HPDE6-E6E7 (cell line): ENCODE measurements at regions not wholly inside any gene's neighbourhood (a gene's known extent, or its start where the extent isn't known, plus 50 kb on each side); places are given as distances from the start of the nearest gene placed in this dataset.

Source experiments
- DNase-seq: peaks from one replicate; pipeline ENCODE4 v3.0.0; 2011; ENCODE audit warnings: missing footprints; ENCODE audit errors: extremely low spot score

DNA sequence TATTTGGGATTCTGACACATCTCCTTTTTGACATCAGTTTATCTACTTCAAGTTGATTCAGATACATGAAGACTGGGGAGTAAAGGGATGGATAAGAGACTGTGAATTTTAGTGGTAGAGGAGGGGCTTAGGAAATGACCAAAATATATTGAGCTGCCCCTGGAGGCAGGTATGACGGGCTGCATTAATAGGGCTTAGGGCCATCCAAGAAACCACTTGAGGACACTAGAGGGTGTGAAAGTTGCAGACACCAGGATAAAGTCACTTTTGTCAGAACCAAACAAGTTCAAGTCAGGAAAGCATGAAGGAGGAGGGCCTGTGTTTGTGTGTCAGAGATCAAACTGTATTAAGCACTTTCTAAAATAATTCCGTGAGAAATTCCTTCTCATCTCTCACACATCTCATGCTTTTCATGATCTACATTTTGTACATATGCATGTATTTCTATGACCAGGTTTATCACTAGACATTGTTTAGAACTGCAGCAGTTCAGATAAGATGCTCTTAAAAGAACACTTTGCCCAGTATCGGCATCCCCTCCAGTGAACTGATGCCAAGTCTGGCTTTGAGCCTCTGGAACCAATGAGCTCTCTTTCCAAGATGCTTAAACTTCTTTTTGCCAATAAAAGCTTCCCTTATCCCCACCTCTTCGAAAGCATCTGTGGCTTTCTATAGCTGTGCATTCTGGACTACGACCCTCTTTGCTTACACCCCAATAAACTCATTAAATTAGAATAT, 136.9 kb downstream of the SLC38A1 start:
- DNase-seq: no peak

DNA sequence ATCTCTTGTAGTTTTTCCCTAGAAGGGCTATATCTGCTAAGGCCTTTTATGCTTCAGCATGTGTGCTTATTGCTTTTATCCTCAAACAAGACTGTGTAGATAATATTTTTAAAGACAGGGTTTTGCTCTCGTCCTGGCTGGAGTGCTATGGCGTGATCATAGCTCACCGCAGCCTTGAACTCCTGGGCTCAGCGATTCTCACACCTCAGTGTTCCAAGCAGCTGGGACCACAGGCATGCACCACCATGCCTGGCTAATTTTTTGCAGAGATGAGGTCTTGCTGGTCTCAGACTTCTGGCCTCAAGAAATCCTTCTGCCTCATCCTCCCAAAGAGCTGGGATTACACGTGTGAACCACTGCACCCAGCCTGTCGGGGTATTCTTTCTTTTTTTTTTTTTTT, 137.3 kb upstream of the SCAF11 start:
- DNase-seq: no peak

DNA sequence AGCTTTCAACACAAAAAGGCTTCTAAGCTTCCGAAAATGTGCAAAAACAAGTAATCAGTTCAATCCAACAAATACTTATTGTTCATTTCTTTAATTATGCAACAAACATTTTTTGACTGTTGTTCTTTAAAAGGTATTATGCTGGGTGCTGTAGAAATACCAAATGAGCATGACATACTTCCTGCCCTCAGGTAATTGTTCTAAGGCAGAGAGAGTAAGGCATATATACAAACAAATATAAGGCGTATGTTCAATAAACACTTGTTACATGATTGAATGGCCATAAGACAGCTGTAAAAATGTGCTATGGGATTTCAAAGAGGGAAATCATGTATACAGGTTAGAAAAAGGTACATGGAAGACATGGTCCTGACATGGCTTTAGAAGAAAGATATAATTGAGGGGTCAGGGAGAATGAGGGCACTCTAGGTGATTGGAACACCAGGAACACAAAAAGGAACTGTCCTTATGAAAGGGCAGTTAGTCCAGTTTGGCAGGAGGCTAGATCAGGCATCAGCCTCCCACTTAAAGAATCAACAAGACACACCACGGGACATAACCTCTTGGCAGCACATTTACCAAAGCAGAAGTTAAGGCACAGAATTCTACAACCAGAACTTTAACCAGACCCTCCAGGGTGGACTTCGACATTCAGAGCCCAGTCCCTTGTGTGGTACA, 135.8 kb upstream of the SCAF11 start:
- no peak for DNase-seq

DNA sequence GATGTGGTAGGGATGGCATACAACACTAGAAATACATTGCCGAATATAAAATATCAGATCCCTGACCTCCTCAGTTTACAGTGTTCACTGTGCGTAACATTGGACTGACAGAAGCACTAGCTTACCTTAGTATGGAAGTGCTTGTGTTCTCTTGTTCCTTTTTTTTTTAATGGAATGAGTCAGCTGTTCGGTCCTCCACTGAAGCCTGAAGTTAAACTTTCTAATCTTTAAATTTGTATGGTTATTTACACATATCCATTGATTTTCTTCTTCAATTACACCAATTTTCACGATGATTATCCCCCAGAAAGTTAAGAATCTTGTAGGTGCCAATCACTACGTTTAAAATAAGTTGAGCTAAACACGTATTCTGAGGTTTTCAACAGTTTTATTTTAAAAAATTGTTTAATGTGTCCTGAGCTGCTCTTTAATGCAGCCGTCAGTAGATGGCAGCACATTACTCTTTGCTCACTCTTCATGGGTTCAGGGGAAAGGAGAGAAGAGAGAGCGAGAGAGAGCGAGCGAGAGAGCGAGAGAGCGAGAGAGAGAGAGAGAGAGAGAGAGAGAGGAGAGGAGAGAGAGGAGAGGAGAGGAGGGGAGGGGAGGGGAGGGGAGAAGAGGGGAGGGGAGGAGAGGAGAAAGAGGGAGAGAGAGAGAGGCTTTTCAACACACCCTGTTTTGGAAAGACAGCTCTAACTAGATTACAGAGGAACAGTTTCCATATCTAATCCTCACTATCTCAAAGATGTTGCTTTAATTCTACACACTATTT, 134.7 kb upstream of the SCAF11 start:
- DNase-seq: peak; percentile 44

DNA sequence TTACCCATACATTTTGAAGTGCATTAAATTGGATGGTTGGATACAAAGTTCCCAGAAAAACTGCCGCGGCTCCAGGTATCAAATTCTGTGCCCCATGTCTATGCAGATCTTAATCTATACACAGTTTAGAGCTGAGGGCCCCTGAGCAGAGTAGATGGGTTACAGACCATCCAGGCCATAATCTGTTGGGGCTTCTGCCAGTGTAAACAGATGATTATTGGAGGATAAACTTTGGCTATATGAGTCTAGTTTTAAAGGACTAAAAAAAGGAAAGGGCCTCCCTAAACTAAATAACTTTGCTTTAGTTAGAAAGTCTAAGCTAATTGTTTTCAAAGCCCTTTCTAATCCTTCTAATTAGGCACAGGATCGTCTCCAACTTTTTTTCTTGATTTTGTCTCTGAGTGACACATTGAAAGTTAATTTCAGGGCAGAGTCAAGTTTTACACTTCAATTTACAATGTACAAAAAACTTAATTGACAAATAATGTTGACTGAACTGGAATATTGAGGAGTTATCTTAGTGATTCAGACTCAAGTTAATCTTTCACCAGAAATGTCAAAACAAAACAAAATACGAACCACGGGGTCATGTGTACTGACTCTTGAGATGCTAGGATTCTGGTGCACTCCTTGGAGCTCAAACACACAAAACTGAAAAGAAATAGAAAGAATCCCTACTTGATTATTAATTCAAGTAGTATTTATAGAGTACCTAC, 133.9 kb upstream of the SCAF11 start:
- no peak for DNase-seq

DNA sequence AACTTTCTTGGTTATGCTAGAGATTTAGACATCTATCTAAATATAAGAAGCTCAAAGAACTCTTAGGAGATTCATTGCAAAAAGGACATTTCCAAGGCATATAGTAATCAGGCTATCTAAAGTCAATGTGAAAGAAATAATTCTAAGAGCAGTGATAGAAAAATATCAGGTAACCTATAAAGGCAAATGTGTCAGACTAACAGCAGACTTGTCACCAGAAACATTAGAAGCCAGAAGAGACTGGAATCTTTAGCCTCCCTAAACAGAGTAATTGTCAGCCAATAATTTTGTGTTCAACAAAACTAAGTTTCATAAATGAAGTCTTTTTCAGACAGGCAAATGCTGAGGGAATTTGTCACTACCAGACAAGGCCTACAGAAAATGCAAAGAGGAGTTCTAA, 122.0 kb upstream of the SCAF11 start:
- DNase-seq: no peak

DNA sequence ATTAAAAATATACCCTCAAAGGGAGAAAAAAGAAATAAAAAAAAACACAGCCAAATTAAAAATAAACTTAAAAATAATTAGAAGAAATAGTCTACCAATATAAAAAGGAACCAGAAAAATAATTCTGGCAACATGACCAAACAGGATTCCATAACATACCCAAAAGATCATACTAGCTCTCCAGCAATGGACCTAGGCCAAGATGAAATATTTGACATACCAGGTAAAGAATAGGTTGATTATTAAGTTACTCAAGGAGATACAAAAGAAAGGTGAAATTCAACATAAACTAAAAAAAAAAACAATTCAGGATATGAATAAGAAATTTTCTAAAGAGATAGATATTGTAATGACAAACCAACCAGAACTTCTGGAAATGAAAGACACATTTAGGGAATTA, 121.3 kb upstream of the SCAF11 start:
- DNase-seq: no peak

DNA sequence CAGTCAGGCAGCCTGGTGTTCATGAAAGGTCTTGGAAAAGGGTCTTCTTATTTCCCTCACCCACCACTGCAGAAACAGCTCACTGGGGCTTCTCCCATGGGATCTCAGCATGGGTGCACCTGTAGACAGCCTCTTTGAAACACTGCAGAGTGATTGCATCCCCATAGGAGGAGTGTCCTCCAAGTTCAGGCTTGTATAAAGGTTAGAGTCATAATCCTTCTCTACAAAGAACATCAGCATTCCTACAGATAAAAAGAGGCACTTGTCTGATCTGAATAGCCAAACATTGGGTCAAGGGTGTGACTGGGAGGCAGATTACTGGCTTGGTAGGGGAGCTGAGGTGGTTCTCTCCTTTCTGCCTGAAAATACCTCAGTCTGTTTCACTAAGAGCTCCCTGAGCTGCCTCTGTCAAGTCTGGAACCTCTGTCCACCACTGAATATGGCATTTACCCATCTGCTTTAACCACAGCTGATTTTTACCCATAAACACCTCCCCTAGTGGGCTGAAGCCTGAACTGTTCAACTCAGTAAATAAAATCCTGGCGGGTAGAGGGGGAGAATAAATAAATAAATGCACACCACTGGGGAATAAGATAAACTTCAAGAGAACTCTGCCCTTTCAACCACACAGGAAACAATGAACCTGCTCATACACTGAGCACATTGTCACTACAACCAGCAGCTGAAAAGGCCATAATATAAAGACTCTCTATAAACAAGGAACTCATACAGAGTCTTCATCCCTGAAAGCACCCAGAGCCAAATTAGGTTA, 120.7 kb upstream of the SCAF11 start:
- DNase-seq: no peak

DNA sequence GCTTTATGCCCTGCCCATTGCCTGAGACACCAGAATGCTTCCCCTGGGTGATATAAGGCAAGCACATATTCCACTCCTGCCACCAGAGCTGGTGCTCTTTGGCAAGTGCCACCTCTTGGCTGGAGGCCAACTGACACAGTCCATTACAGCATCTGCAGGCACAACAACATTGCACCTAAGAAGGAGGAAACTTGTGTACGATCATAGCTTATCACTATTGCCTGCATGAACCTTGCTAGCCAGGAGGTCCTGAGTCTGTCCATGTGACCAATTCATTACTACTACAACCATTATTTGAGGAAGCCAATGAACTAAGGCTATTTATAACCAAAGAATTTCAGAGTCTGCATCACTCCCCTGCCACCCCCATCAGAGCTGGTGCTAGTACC, 119.8 kb upstream of the SCAF11 start:
- DNase-seq: no peak

DNA sequence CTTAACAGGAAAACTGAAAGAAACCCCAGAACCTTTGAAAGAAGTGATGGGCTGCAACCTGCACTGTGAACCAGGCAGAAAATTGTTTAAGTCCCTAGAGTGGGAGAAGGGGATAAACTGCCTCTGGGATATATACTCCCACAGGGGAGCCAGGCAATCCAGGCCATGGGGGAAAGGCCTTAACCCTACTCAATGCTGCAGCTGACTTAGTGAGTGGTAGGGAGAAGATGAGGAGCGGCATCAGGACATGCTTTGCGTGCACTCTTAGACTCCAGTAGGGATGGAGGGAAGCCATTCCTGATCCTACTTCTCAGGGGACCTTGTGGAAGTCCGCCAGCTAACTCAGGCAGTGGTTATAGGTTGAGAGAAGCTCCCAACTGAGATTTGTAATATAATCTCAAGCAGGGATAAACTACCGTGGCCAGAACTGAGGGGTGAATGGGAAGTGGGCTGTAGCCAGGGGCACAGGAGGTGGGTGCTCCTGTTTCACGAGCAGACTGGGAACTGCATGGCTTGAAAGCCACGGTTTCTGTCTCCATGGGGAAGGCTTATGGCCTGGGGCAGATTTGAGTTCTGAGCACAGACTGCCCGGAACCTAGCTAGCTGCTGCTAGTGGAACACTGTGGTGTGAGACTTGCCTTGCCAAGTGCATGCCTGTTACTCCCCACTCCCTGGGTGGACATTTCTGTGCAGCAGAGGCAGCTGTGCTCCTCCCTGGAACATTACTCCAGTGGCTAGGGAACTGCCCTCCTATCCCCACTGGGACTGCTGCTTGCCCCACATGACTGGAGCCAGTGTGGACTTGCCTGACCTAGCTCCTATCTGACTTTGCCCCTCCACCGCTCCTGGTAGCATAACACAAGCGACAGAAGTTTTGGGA, 119.2 kb upstream of the SCAF11 start:
- no peak for DNase-seq

DNA sequence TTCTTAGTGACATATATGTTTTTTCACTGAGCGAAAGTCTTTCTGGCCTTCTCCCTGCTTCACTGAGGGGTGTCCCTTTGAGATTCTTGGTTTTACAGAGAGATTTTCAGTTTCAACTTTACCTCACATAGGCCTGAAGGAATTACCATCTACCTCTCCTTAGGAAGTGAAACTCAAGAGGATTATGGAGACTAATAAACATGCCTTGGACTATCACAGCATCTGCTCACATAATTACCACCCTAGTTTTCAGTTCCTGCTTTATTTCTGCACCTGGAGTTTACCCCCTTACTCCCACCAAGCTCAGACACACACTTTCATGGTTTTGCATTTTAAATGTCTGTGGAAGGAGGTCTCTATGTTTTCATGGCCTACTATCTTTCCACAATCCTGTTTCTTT, 118.3 kb upstream of the SCAF11 start:
- no peak for DNase-seq

DNA sequence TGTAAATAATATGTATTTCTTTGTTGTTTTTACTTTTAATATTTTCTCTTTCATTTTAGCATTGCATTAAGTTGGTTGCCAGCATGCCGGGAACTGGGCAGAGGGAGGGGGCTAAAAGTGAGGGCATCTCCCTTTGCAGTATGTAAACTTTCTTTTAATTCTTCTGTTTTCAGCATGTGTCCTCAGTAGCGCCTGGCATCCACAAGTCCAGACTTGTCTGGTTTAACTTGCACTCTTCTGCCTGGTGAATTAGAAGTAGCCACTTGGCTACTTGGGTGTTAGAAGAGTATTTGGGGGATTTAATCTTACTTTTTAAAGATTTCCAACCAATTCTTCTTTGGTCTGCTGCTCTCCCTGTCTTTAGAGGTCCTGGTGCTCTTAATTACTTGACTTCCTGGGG, 117.2 kb upstream of the SCAF11 start:
- DNase-seq: no peak

DNA sequence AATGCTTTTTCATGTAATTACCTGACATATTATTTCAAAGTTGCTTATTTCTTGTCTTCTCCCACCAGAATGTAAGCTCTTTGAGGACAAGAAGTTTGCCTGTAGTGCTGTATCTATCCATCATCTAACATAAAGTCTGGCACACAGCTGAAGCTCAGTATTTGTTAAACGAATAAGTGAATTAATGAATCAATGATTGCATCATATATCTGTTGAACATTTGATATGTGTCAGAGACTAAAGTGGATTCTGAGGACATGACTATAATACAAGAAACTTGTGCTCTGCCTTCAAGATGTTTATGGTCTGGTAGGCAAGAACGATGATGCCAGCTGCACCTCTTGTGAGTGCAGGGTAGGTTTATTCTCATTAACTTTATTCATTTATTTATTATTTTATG, 115.4 kb upstream of the SCAF11 start:
- DNase-seq: no peak

DNA sequence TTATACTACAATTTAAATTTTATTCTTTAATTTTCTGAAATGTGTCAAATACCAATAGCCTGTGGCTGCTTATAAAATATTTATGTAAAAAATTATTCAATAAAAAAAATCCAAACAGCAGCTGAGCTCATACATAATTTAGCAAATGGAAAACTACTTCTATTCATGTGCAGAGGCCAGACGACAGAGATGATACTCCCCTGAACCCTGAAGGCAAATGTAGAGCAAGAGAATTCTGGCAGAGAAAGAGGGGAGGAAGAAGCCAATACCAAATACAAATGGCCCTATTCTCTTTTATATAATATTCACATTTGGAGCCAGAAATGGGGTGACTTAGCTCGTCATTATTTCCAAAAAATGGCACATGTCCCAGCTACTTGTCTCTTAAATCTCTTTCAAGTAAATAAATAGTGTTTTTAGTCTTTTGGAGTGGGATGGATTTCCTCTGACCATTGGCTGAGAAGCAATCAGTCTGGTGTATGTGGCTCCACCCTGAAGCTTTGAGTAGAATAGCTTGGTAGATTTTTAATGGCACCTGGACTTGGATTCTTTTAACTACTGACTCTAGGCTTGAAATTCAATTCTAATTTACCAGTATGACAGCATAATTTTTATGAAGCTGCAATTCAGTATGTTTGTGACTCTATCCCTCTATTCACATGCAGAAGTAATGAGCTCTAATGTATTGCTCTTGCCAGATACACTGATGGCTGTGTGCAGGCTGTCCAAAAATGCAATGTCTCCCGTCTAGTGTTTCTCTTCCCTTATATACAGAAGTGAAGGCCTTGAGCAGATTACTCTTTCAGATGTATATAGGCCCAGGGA, 113.4 kb upstream of the SCAF11 start:
- no peak for DNase-seq

DNA sequence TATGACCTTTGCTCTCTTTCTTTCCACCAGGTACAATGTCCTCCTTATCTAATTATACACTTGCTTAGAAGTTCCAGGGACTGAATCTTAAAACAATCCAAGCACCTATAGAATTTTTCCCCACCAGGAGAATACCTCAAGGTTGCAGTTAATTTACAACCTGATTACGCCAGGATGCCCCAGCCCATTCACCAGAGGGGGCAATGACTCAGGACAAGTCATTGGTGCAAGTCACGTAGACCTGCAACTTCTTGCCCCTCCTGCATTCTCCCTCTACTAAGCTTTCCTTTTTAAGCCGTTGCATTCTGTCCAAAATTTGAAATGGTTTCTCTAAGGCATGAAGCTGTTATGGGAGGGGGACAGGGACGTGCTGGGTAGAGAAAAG, 111.1 kb upstream of the SCAF11 start:
- no peak for DNase-seq

DNA sequence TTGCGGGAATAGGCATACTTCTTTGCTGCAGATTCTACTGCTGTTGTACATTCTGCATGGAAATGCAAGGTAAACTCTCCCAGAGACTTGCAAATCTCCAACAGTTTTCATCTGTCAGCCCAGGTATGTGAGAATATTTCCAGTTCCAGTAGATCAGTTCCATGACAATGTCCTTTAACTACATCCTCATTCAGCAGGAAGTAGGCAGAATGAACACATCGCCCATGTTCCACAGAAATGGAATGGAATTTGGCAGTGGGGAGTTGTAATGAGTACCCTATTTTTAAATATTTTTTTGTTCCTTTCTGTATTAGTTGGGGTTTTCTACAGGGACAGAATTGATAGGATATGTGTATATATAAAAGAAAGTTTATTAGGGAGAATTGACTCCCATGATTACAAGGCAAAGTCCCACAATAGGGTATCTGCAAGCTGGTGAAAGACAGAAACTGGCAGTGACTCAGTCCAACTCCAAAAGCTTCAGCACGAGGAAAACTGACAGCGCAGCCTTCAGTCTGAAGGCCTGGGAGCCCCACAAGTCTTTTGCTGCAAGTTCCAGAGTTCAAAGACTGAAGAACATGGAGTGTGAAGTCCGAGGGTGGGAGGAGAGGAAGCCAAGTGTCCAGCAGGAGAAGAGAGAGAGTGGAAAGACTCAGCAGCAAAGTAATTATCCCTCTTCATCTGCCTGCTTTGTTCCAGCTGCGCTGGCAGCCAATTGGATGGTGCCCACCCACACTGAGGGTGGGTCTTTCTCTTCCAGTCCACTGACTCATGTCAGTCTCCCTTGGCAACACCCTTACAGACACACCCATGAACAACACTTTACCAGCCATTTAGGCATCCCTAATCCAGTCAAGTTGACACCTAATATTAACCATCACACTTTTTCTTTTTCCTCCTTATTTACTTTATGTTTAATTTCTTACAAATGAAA, 110.4 kb upstream of the SCAF11 start:
- no peak for DNase-seq

DNA sequence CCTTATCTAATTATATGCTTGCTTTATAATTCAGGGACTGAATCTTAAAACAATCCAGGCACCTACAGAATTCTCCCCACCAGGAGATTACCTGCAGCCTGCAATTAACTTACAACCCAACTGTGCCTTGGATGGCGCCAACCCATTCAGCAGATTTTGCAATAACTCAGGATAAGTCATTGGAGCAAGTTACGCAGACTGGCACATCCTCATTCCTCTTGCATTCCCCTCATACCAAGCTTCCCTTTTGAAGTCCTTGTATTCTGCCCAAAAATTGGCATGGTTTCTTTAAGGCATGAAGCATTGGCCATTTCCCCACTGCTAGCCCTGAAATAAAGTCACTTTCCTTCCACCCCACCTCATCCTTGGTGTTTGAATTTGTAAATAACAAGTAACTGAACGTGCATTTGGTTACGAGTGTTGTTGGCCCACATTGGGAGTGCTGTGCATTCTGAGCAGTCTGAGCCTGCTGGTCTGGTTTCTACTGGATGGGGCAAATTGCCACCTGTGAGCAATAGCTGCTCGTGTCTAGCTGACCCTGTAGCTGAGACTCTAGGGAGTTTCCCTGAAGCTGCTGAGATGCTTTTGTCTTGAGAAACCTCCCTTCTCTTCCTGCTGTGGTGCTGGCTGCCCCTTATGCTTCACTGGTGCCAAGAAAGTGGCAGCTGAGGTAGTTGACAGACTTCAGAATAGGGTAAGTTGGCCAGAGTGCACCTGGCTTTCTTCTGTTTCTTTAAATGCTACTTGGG, 99.2 kb upstream of the SCAF11 start:
- DNase-seq: no peak

DNA sequence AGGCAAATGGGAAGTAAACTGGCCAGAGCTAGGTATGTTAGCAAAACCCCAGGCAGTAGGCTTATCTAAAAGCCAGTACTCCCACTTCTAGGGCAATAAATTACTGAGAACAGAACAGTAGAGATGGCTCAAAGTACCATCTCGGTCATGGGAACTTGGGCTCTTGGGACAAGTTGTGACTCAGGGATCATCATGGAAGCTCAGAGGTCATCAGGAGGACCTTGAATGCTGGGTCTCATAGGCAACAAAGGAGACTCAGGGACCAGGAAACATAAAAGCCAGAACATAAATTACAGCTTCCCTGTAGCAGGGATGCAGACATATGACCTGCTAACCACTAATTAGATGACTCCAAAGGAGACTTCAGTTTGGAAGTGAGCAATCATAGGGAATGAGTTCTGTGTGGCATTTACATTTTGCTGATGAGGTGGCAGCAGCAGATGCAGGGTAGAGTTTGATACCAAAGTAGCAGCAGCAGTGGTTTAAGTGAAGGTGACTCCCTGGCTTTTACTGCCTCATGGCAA, 97.6 kb upstream of the SCAF11 start:
- no peak for DNase-seq
